Tibial nerve (tissue), 3 donors: ENCODE measurements at regions not wholly inside any gene's neighbourhood (a gene's known extent, or its start where the extent isn't known, plus 50 kb on each side); places are given as distances from the start of the nearest gene placed in this dataset.

ENCODE experiments used
- POLR2A ChIP-seq, 2 donors: fragments of 450-650 bp; IDR thresholded peaks; one replicate each; pipeline ENCODE4 v1.6.1; 2017; ENCODE audit warnings: antibody characterized with exemption in 2 of 2, mild to moderate bottlenecking in 2 of 2, moderate library complexity in 2 of 2
- TF ChIP-seq, protein P1 (sequence below), 5 experiments: fragments of 200-600 bp in 3 of 5; fragments of 450-650 bp in 2 of 5; sonication (generic) in 3 of 5; IDR thresholded peaks; one replicate each; pipeline ENCODE4 v1.5.1; 2016 to 2019; ENCODE audit warnings: antibody characterized with exemption in 5 of 5, mild to moderate bottlenecking in 3 of 5, moderate library complexity in 2 of 5

GRCh38 chr3:153268564-153269279 is 106.7 kb downstream of the RAP2B start:
- TF ChIP-seq POLR2A (IDR thresholded peaks at IDR 0.05) = no peak
- TF ChIP-seq, protein P1, sequence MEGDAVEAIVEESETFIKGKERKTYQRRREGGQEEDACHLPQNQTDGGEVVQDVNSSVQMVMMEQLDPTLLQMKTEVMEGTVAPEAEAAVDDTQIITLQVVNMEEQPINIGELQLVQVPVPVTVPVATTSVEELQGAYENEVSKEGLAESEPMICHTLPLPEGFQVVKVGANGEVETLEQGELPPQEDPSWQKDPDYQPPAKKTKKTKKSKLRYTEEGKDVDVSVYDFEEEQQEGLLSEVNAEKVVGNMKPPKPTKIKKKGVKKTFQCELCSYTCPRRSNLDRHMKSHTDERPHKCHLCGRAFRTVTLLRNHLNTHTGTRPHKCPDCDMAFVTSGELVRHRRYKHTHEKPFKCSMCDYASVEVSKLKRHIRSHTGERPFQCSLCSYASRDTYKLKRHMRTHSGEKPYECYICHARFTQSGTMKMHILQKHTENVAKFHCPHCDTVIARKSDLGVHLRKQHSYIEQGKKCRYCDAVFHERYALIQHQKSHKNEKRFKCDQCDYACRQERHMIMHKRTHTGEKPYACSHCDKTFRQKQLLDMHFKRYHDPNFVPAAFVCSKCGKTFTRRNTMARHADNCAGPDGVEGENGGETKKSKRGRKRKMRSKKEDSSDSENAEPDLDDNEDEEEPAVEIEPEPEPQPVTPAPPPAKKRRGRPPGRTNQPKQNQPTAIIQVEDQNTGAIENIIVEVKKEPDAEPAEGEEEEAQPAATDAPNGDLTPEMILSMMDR (IDR thresholded peaks at IDR 0.05) = no peak
